Liver (tissue), 8 donors: ENCODE measurements at regions not wholly inside any gene's neighbourhood (a gene's known extent, or its start where the extent isn't known, plus 50 kb on each side); places are given as distances from the start of the nearest gene placed in this dataset.

Experiments
- DNase-seq: peaks from one replicate; pipeline ENCODE4 v3.0.0-alpha.2; 2017; ENCODE audit warnings: low spot score
- H3K27ac ChIP-seq, 2 donors: one replicate each; pipeline ENCODE4 v1.7.0; 2013; ENCODE audit warnings: inconsistent platforms in 2 of 2, low read length in 2 of 2, control low read depth in 1 of 2, low read depth in 1 of 2, mild to moderate bottlenecking in 1 of 2
- H3K27me3 ChIP-seq, 4 donors: one replicate each; pipeline versions ENCODE4 v1.6.1 to v1.7.0; 2013; ENCODE audit warnings: low read length in 3 of 4, inconsistent platforms in 1 of 4, mild to moderate bottlenecking in 1 of 4, moderate library complexity in 1 of 4; ENCODE audit not compliant: control insufficient read depth in 4 of 4, insufficient read depth in 4 of 4
- H3K36me3 ChIP-seq, 4 donors: one replicate each; pipeline versions ENCODE4 v1.6.1 to v1.7.0; 2013; ENCODE audit warnings: low read length in 3 of 4, mild to moderate bottlenecking in 3 of 4, low read depth in 1 of 4, moderate library complexity in 1 of 4; ENCODE audit not compliant: control insufficient read depth in 4 of 4, insufficient read depth in 3 of 4
- H3K4me1 ChIP-seq, 4 donors: one replicate each; pipeline versions ENCODE4 v1.6.1 to v1.7.0; 2013; ENCODE audit warnings: low read length in 3 of 4, mild to moderate bottlenecking in 3 of 4, moderate library complexity in 1 of 4; ENCODE audit not compliant: control insufficient read depth in 4 of 4, insufficient read depth in 4 of 4
- H3K4me3 ChIP-seq, 3 donors: one replicate each; pipeline versions ENCODE4 v1.6.1 to v1.7.0; 2013; ENCODE audit warnings: low read length in 3 of 3, control low read depth in 1 of 3, low read depth in 1 of 3, mild to moderate bottlenecking in 1 of 3
- H3K9ac ChIP-seq, 2 donors: one replicate each; pipeline ENCODE4 v1.7.0; 2013; ENCODE audit warnings: low read length in 2 of 2, mild to moderate bottlenecking in 2 of 2, moderate library complexity in 2 of 2, control low read depth in 1 of 2, low read depth in 1 of 2
- H3K9me3 ChIP-seq, 4 donors: one replicate each; pipeline versions ENCODE4 v1.6.1 to v1.7.0; 2013; ENCODE audit warnings: low read length in 3 of 4; ENCODE audit not compliant: control insufficient read depth in 4 of 4
- ATF3 ChIP-seq: IDR thresholded peaks from 2 replicates; pipeline ENCODE4 v1.6.1; 2016; ENCODE audit warnings: antibody characterized with exemption
- CTCF ChIP-seq: fragments of 150-350 bp; IDR thresholded peaks from 2 replicates; pipeline ENCODE4 v1.5.1; 2017; ENCODE audit warnings: improper control_type of control experiment, low read depth, low read length; ENCODE audit not compliant: missing input control
- EGR1 ChIP-seq, 2 donors: IDR thresholded peaks; 2 replicates each; pipeline ENCODE4 v1.6.1; 2016 to 2018; ENCODE audit warnings: antibody characterized with exemption in 2 of 2, low read depth in 2 of 2
- FOXA1 ChIP-seq: IDR thresholded peaks from 2 replicates; pipeline ENCODE4 v1.6.1; 2016; ENCODE audit warnings: antibody characterized with exemption
- FOXA2 ChIP-seq: IDR thresholded peaks from 2 replicates; pipeline ENCODE4 v1.6.1; 2016; ENCODE audit warnings: antibody characterized with exemption
- GABPA ChIP-seq, 2 donors: IDR thresholded peaks in 1 of 2; conservative IDR thresholded peaks in 1 of 2; 2 replicates each; pipeline ENCODE4 v1.6.1; 2016; ENCODE audit warnings: antibody characterized with exemption in 2 of 2, mild to moderate bottlenecking in 1 of 2, moderate library complexity in 1 of 2
- HNF4A ChIP-seq, 2 donors: conservative IDR thresholded peaks; 2 replicates each; pipeline ENCODE4 v1.6.1; 2016; ENCODE audit warnings: antibody characterized with exemption in 2 of 2, mild to moderate bottlenecking in 2 of 2
- HNF4G ChIP-seq: IDR thresholded peaks from 2 replicates; pipeline ENCODE4 v1.6.1; 2016; ENCODE audit warnings: antibody characterized with exemption
- JUND ChIP-seq, 2 donors: IDR thresholded peaks; 2 replicates each; pipeline ENCODE4 v1.6.1; 2016; ENCODE audit warnings: antibody characterized with exemption in 2 of 2
- MAX ChIP-seq: IDR thresholded peaks from 2 replicates; pipeline ENCODE4 v1.6.1; 2016; ENCODE audit warnings: antibody characterized with exemption
- NR2F2 ChIP-seq: IDR thresholded peaks from 2 replicates; pipeline ENCODE4 v1.6.1; 2016; ENCODE audit warnings: antibody characterized with exemption
- RXRA ChIP-seq, 2 donors: IDR thresholded peaks; 2 replicates each; pipeline ENCODE4 v1.6.1; 2017 to 2018; ENCODE audit warnings: antibody characterized with exemption in 2 of 2, mild to moderate bottlenecking in 1 of 2
- TAF1 ChIP-seq: conservative IDR thresholded peaks from 2 replicates; pipeline ENCODE4 v1.6.1; 2016; ENCODE audit warnings: antibody characterized with exemption, mild to moderate bottlenecking
- YY1 ChIP-seq: IDR thresholded peaks from 2 replicates; pipeline ENCODE4 v1.6.1; 2016; ENCODE audit warnings: antibody characterized with exemption, mild to moderate bottlenecking
- WGBS: extraction: QIAGEN DNeasy Blood & Tissue Kit; methylation state at CpG from one replicate; pipeline ENCODE4 v1.1.7; 2013; 5-methylcytosine and 5-hydroxymethylcytosine counted together
- donor health status: healthy.
- donor health status: healthy.
- donor health status: healthy.
- donor health status: healthy.
- donor health status: healthy.

GRCh38 chr12:4012073-4012472 lies 138.9 kb upstream of the PARP11 start (continued):
- TF ChIP-seq GABPA (IDR thresholded peaks at IDR 0.05 in 1 of 2, conservative IDR thresholded peaks at IDR 0.05 in 1 of 2) (no peak), CTCF (no peak), FOXA1 (no peak), NR2F2 (no peak)

- no peak overlapping the region for H3K9ac ChIP-seq
- TF ChIP-seq NR2F2: no peak
- no peak for TF ChIP-seq YY1
- TF ChIP-seq HNF4G: no peak
- TF ChIP-seq HNF4A (conservative IDR thresholded peaks at IDR 0.05): no peak
- TF ChIP-seq CTCF: no peak
- no peak for TF ChIP-seq FOXA1
- TF ChIP-seq EGR1 (IDR thresholded peaks at IDR 0.05; ENCODE audit: low read depth in 2 of 2): no peak
- TF ChIP-seq FOXA2: no peak
- no peak for TF ChIP-seq RXRA (IDR thresholded peaks at IDR 0.05)
- no peak for TF ChIP-seq JUND (IDR thresholded peaks at IDR 0.05)
- no peak for TF ChIP-seq TAF1
- H3K9me3 ChIP-seq: no peaks in the 10 kb centered on the region
- peaks cover 6 to 31% (median 23%) of the 10 kb centered on the region in 4 donors for H3K4me1 ChIP-seq
- H3K27me3 ChIP-seq: no peaks in the 10 kb centered on the region
- no peak overlapping the region for H3K27ac ChIP-seq
- no peak overlapping the region for H3K4me3 ChIP-seq
- DNase-seq: no peak
- WGBS: 82% methylated on average over 5 of the region's 5 CpGs
- no peaks in the 10 kb centered on the region for H3K36me3 ChIP-seq
Observed at GRCh38 chr12:4011597-4011996, 138.4 kb upstream of the PARP11 start.

GRCh38 chr12:4009979-4010704 lies 136.9 kb upstream of the PARP11 start:
- H3K9ac ChIP-seq: no peak overlapping the region
- 57% methylated on average over 8 of the region's 8 CpGs for whole genome bisulfite sequencing

More at GRCh38 chr12:4009979-4010704, 136.9 kb upstream of the PARP11 start:
- no peak for TF ChIP-seq ATF3
- no peak for TF ChIP-seq CTCF
- no peak for TF ChIP-seq MAX
- TF ChIP-seq TAF1: no peak
- TF ChIP-seq HNF4A (conservative IDR thresholded peaks at IDR 0.05): no peak
- no peak for TF ChIP-seq NR2F2
- Histone ChIP-seq H3K36me3 (no peaks in the 10 kb centered on the region), H3K4me1 (peaks cover 4 to 20% (median 13%) of the 10 kb centered on the region in 4 donors), H3K4me3 (no peak overlapping the region), H3K9me3 (no peaks in the 10 kb centered on the region), H3K27ac (no peak overlapping the region), H3K27me3 (no peaks in the 10 kb centered on the region)
- no peak for DNase-seq
